ENCODE measurements at regions not wholly inside any gene's neighbourhood (a gene's known extent, or its start where the extent isn't known, plus 50 kb on each side); places are given as distances from the start of the nearest gene placed in this dataset.

- Histone ChIP-seq H3K9me3 (no peaks in the 10 kb centered on the region), H3K4me1 (ENCODE audit: control insufficient read depth in 1 of 2, insufficient read depth in 1 of 2, low read depth in 1 of 2, low read length in 1 of 2) (no peaks in the 10 kb centered on the region), H3K27me3 (no peaks in the 10 kb centered on the region), H3K36me3 (no peaks in the 10 kb centered on the region), H3K27ac (no peak overlapping the region), H3K4me3 (ENCODE audit: low read depth in 1 of 2, low read length in 1 of 2) (no peak overlapping the region)
- TF ChIP-seq CTCF (IDR thresholded peaks at IDR 0.05) = no peak
These were observed 1046.2 kb downstream of the XPNPEP1 start for GRCh38 chr10:108877095-108877561.

- no peak for TF ChIP-seq CTCF (IDR thresholded peaks at IDR 0.05)
- Histone ChIP-seq H3K27me3 (no peaks in the 10 kb centered on the region), H3K36me3 (no peaks in the 10 kb centered on the region), H3K27ac (no peak overlapping the region), H3K4me3 (ENCODE audit: low read depth in 1 of 2, low read length in 1 of 2) (no peak overlapping the region), H3K9me3 (no peaks in the 10 kb centered on the region), H3K4me1 (ENCODE audit: control insufficient read depth in 1 of 2, insufficient read depth in 1 of 2, low read depth in 1 of 2, low read length in 1 of 2) (no peaks in the 10 kb centered on the region)
These were observed 1050.5 kb downstream of the XPNPEP1 start for GRCh38 chr10:108872854-108873253.

GRCh38 chr10:108868881-108869280, 1054.4 kb downstream of the XPNPEP1 start:
- Histone ChIP-seq H3K4me3 (ENCODE audit: low read depth in 1 of 2, low read length in 1 of 2) (no peak overlapping the region), H3K9me3 (no peaks in the 10 kb centered on the region), H3K36me3 (no peaks in the 10 kb centered on the region), H3K27me3 (no peaks in the 10 kb centered on the region), H3K27ac (no peak overlapping the region), H3K4me1 (ENCODE audit: control insufficient read depth in 1 of 2, insufficient read depth in 1 of 2, low read depth in 1 of 2, low read length in 1 of 2) (no peaks in the 10 kb centered on the region)
- TF ChIP-seq CTCF (IDR thresholded peaks at IDR 0.05) = no peak

GRCh38 chr10:108862676-108863350, 1060.5 kb downstream of the XPNPEP1 start:
- Histone ChIP-seq H3K4me3 (ENCODE audit: low read depth in 1 of 2, low read length in 1 of 2) (no peak overlapping the region), H3K36me3 (no peaks in the 10 kb centered on the region), H3K4me1 (ENCODE audit: control insufficient read depth in 1 of 2, insufficient read depth in 1 of 2, low read depth in 1 of 2, low read length in 1 of 2) (no peaks in the 10 kb centered on the region), H3K27me3 (no peaks in the 10 kb centered on the region), H3K9me3 (no peaks in the 10 kb centered on the region), H3K27ac (no peak overlapping the region)
- no peak for TF ChIP-seq CTCF (IDR thresholded peaks at IDR 0.05)

GRCh38 chr10:108861181-108861754, 1062.0 kb downstream of the XPNPEP1 start:
- TF ChIP-seq CTCF (IDR thresholded peaks at IDR 0.05) = no peak
- Histone ChIP-seq H3K4me3 (ENCODE audit: low read depth in 1 of 2, low read length in 1 of 2) (no peak overlapping the region), H3K27me3 (no peaks in the 10 kb centered on the region), H3K27ac (no peak overlapping the region), H3K9me3 (no peaks in the 10 kb centered on the region), H3K4me1 (ENCODE audit: control insufficient read depth in 1 of 2, insufficient read depth in 1 of 2, low read depth in 1 of 2, low read length in 1 of 2) (no peaks in the 10 kb centered on the region), H3K36me3 (no peaks in the 10 kb centered on the region)
